ENCODE measurements at regions not wholly inside any gene's neighbourhood (a gene's known extent, or its start where the extent isn't known, plus 50 kb on each side); places are given as distances from the start of the nearest gene placed in this dataset.

DNA sequence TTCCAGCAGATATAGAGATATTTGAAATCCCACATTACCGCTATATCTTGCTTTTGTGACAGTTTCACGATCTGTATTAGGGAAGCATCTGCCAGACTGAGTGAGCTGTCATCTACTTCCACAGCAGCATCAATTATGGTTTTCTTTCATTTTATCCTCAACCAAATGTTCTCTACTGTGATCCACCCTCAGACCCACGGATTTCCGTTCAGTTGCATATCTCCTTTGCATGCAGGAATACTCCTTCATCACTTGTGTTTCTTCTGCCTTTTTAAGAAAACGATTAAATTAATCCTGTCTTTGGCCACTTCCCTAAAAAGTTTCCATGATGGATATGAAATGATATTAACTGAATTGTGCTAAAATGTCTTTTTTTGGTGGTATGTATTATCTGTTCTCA lies 262.1 kb upstream of the ADGRB3 start:
- DNase-seq (ENCODE audit: low spot score) = no peak

DNA sequence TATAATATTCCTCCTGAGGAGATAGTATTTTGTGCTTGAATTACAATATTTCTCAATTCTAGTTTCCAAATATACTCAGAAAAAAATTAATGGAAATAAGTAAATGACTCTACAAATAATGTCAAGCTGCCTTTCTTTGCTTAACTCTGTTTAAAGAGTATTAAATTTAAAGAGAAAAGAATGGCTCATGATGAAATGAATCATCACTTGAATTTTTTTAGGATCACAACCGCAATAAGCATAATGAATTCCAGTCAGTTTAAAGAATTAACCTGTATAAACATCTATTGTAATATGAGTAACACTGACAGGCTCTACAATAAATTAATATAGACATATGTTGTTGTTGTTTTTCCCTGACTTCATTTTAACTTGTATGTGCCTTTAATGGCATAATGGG lies 266.2 kb upstream of the ADGRB3 start:
- no peak for DNase-seq (ENCODE audit: low spot score)

DNA sequence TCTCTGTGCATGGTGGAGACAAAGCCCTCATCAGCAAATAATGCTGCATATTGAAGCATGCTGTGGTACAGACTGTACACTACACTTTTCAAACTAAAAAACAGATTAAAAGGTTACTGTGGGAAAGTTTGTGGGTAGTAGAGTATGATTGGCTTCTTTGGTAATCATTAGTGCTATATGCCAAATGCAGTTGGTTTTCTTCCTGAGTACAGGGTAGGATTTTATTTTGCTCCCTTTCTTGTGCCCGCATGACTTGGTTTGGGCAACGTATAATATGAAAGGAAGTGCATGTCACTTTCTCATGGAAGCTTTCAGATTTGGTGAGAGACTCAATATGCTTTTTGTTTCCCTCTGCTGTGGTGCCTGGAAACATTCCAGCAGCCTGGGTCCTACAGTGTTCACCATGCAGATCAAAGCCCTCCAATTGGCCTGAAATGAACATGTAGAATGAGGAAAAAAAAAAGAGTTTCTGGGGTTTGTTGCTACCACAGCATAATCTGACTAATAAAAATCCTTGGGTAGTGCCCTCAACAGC lies 270.7 kb upstream of the ADGRB3 start:
- DNase-seq (ENCODE audit: low spot score) = no peak

GRCh38 chr6:68343901-68344300 lies 291.2 kb upstream of the ADGRB3 start:
- peak; percentile 17 for DNase-seq (ENCODE audit: low spot score)

- no peak for DNase-seq (ENCODE audit: low spot score)
Measured at GRCh38 chr6:68342286-68342685, 292.8 kb upstream of the ADGRB3 start.

GRCh38 chr6:68339488-68340131 lies 295.5 kb upstream of the ADGRB3 start:
- no peak for DNase-seq (ENCODE audit: low spot score)

- DNase-seq (ENCODE audit: low spot score) = no peak
Measured at GRCh38 chr6:68333442-68333841, 301.6 kb upstream of the ADGRB3 start.

- peak; percentile 0 for DNase-seq (ENCODE audit: low spot score)
Measured at GRCh38 chr6:68328156-68328555, 306.9 kb upstream of the ADGRB3 start.

GRCh38 chr6:68326762-68327161 lies 308.3 kb upstream of the ADGRB3 start:
- no peak for DNase-seq (ENCODE audit: low spot score)

DNA sequence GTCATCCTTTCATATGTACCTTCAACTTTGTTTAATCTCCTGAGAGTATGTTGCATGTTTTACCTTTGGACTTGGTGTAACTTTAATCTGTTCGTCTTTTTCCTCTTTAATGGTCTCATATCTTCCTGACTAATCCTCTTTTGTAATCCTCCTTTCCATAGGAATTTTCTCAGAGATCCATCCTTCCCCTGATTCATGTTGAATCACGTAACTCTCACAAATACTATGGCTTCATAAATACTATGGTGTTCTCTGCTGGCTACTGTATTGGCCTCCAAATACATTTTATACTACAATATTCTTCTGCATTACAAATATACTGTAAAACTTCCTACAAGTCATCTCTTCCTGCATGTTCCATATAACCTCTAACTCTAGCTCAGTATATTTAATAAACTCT lies 317.7 kb upstream of the ADGRB3 start:
- no peak for DNase-seq (ENCODE audit: low spot score)

DNA sequence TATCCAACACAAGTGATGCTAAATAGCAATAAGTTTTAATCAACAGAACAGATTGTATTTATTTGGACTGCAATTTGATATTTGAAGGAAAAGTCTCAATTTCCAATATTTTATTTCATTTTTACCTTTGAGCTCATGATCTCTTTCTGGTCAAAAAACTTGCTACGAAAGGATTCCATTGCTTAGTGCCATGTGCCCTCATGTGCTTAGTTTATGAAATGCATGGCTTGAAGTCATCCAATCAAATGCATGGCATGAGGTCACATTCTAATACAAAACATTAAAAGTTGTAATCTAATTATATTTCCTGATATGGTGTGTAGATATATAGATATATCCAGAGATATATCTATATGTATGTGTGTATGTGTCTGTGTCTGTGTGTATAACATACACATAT lies 321.2 kb upstream of the ADGRB3 start:
- no peak for DNase-seq (ENCODE audit: low spot score)

DNA sequence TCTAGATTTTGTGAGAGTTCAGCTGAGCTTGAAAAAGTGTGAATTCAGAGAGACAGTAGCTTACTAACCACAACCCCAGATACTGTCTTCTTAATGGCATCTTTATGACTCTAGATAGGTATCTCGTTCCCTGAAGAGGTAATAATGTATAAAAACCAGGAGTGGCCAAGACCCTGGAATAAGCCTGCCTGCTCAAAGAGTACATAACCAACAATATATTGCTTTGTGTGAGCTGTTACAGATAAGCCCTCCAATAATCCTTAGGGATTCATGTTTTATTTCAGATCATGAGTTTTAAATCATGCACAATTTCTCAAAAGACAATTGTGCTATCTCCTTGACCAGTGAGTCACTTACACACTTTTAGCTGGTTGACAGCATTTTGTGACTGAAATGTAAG lies 327.8 kb upstream of the ADGRB3 start:
- no peak for DNase-seq (ENCODE audit: low spot score)

GRCh38 chr6:68296126-68296525 lies 339.0 kb upstream of the ADGRB3 start:
- DNase-seq (ENCODE audit: low spot score) = no peak

DNA sequence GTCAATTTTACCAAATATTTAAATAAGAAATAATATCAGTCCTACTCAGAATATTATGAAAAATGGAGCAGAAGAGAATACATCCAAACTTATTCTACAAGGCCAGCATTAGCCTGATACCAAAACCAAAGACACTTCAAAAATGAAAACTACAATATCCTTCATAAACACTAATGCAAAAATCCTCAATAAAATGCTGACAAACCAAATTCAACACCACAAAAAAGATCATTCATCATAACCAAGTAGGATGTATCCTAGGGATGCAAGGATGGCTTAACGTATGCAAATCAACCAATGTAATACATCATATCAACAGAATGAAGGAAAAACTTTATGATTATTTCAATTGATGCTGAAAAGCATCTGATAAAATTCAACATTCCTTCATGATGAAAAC lies 352.4 kb upstream of the ADGRB3 start:
- DNase-seq (ENCODE audit: low spot score) = no peak

DNA sequence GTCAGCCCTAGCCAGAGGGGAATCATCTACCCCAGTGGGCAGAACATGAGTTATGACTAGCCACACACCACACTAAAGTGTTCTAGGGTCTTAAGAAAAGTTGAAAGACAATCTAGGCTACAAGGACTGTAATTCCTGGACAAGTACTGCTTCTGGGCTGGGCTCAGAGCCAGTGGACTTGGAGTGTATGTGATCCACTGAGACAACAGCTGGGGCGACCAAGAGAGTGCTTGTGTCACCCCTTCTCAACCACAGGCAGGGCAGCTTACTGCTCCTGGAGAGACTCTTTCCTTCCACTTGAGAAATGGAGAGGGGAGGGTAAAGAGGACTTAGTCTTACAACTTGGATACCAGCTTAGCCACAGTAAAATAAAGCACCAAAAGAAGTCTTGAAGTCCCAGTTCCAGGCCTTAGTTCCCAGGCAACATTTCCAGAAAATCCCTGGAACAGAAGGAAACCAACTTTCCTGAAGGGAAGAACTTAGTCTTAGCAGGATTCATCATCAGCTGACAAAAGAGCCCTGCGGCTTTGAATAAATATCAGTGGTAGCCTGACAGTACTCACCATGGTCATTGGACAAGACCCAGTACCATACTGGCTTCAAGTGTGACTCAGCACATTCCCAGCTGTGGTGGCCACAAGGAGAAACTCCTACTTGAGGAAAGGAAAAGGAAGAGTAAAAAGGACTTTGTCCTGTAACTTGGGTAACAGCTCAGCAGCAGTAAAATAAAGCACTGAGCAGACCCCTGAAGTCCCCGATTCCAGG lies 355.1 kb upstream of the ADGRB3 start:
- no peak for DNase-seq (ENCODE audit: low spot score)

GRCh38 chr6:68273297-68273696 lies 361.8 kb upstream of the ADGRB3 start:
- DNase-seq (ENCODE audit: low spot score) = no peak

GRCh38 chr6:68256391-68256790 lies 378.7 kb upstream of the ADGRB3 start:
- no peak for DNase-seq (ENCODE audit: low spot score)

DNA sequence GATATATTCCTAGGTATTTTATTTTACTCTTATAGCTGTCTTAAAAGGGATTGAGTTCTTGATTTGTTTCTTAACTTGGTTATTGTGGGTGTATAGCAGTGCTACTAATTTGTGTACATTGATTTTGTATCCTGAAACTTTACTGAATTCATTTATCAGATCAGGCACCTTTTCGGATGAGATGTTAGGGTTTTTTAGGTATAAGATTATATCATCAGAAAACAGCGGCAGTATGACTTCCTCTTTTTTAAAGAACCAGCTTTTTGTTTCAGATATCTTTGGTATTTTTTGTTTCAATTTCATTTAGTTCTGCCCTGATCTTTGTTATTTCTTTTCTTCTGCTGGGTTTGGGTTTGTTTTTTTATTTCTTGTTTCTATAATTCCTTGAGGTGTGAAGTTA lies 382.4 kb upstream of the ADGRB3 start:
- DNase-seq (ENCODE audit: low spot score) = no peak

- DNase-seq (ENCODE audit: low spot score) = no peak
Measured at GRCh38 chr6:68247782-68248181, 387.3 kb upstream of the ADGRB3 start.

DNA sequence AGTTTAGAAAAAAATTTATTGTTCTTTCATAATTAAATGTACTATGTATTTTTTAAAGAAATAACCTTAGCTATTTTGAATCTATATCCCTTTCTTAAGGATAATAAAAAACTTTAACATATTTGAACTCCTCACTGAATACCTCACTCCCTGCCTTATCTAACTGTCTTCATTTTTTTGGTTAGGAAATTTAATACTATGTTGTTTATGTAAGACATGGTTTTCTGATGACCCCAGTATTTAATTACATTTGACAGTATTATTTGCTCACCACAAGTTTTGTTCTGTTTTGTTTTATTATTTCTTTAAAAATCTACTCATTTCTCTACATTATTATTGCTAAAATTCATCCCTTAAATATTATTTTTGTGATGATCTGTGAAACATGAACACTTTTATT lies 394.4 kb upstream of the ADGRB3 start:
- no peak for DNase-seq (ENCODE audit: low spot score)

DNA sequence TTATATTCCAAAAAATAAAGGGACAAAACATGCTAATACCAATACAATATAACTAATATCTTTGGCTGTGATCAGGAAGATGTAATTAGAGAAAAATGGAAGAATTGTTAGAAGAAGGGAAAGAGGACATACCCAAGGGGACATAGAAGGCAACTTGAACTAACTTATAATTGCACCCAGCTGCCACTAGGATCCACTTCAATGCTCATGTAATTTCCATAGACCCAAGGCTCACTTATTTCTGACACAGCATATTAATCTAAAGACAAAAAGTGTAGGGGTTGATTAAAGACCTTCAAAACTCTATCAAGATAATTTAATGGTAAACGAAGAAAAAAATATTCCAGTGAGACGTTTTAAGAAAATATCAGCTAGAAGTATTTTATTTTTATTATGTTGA lies 396.0 kb upstream of the ADGRB3 start:
- DNase-seq (ENCODE audit: low spot score) = no peak

DNA sequence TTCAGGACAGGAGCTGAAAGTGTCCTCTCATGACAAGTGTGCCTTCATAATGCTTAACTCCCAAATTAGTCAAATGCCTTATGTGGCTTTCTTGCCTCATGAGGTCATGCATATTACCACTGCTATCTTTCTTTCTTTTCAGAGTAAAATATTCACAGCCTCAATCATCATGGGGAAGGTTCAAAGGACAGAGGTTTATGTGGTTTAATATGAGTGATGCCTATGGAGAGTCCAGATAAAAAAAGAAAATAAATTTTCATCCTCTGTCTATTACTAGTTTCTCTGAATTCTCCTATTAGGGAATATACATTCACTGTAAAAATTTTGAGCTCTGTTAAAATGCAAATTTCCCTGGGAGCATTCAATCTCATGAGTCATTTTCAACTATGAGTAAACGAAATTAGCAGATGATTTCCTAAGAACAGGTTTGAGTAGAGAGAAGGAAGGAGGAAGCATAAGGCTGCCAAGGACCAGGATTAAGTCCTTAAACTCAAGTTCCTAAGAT lies 396.9 kb upstream of the ADGRB3 start:
- no peak for DNase-seq (ENCODE audit: low spot score)

GRCh38 chr6:68237205-68237604 lies 397.9 kb upstream of the ADGRB3 start:
- no peak for DNase-seq (ENCODE audit: low spot score)

All from hepatic stellate cell (primary cell).